HG02840 (cell line): ENCODE measurements at regions not wholly inside any gene's neighbourhood (a gene's known extent, or its start where the extent isn't known, plus 50 kb on each side); places are given as distances from the start of the nearest gene placed in this dataset.
"Not testable (repeated sequence)": the region's sequence is repeated elsewhere in the genome, so short reads cannot be mapped to it uniquely, and the experiment has no call there.

Source experiments
- ATAC-seq: cut with Tn5 transposase; IDR thresholded peaks from one replicate; pipeline ENCODE4 v1.9.1; 2021; ENCODE audit warnings: mild to moderate bottlenecking, moderate library complexity, moderate number of reproducible peaks; ENCODE audit not compliant: unreplicated experiment, low FRiP score

GRCh38 chr3:56928379-56929068, 126.8 kb upstream of the ARHGEF3 start:
- ATAC-seq = no peak

- ATAC-seq = no peak
These were observed 126.1 kb upstream of the ARHGEF3 start for GRCh38 chr3:56927855-56928254.

- ATAC-seq = no peak
These were observed 125.2 kb upstream of the ARHGEF3 start for GRCh38 chr3:56926947-56927282.

- no peak for ATAC-seq
These were observed 124.6 kb upstream of the ARHGEF3 start for GRCh38 chr3:56926243-56926946.

DNA sequence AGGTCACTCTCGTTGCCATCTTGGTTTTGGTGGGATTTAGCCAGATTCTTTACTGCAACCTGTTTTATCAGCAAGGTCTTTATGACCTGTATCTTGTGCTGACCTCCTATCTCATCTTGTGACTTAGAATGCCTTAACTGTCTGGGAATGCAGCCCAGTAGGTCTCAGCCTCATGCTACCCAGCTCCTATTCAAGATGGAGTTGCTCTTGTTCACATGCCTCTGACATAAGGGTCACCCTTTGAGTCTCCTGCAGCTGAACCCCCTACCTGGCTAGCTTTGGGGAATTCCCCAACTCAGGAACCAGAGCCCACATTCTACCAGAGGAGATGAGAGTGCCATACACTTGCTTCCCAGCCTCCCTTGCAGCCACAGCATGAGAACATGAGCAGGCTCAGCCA, 123.0 kb upstream of the ARHGEF3 start:
- not testable (repeated sequence) for ATAC-seq

GRCh38 chr3:56923526-56924224, 121.9 kb upstream of the ARHGEF3 start:
- ATAC-seq = no peak

GRCh38 chr3:56921573-56922453, 120.1 kb upstream of the ARHGEF3 start:
- ATAC-seq = no peak

GRCh38 chr3:56919797-56920195, 118.0 kb upstream of the ARHGEF3 start:
- no peak for ATAC-seq

GRCh38 chr3:56919137-56919796, 117.5 kb upstream of the ARHGEF3 start:
- ATAC-seq = no peak

GRCh38 chr3:56918111-56918568, 116.4 kb upstream of the ARHGEF3 start:
- no peak for ATAC-seq

DNA sequence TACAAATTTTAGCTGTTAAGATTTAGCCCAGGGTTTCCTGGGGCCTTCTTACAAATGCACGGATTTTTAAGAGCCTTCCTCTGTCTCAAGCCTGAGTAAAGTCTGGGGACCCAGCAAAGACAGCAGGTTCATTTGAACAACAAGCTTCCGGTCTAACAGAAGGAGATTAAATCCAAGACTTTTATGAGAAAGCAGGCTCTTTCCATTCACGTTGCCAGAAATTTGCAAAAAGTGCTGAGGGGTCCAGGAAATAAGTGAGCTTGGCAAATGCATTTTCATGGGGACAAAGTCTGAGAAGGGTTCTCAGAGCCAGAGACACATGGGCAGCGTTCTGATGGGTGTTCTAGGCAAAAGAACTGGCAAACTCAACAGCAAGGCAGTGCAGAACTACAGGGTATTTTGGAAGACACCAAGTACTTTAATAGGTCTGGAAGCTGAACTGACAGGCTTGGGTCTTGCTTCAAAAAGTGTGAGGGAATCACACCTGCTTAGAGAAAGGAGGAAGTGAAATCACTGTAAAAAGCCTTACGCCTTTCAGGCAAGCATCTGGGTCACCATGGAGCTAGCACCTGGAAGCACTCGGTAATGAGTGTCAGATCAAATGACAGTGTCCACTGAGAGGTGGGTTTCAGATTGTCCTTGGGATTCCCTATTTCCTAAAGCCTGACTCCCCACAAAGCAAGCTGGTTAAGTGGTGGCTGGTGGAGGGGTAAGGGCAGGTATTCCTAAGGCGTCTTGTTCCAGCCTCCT, 115.8 kb upstream of the ARHGEF3 start:
- ATAC-seq = peak; percentile 60

DNA sequence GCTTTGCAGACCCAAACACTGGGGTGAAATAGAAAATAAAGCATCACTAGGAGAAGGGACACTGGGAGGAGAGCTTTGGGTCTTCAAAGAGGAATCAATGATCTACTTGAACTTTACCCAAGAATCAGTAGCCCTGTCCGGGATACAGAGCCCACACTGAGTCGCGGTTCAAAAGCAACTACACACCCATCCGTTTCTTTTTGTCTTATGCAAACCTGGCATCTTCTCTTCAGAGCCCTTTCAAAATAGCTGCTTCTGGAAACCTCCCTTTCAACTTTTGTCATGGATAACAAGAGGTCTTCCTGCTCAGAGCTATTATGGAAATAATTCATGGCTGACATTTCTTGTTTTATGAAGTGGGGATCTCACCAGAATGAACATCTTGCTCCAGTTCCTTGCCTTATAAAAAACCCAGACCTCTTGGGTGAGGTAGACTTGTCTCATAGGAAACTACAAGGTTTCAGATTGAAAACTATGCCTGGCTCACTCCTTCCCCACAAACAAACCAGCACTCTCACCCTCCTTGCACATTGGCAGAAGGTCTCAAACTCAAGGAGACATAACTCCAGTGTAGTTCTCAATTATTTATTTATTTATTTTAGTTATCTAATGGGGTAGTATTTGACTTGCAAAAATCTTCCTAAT, 115.1 kb upstream of the ARHGEF3 start:
- no peak for ATAC-seq

DNA sequence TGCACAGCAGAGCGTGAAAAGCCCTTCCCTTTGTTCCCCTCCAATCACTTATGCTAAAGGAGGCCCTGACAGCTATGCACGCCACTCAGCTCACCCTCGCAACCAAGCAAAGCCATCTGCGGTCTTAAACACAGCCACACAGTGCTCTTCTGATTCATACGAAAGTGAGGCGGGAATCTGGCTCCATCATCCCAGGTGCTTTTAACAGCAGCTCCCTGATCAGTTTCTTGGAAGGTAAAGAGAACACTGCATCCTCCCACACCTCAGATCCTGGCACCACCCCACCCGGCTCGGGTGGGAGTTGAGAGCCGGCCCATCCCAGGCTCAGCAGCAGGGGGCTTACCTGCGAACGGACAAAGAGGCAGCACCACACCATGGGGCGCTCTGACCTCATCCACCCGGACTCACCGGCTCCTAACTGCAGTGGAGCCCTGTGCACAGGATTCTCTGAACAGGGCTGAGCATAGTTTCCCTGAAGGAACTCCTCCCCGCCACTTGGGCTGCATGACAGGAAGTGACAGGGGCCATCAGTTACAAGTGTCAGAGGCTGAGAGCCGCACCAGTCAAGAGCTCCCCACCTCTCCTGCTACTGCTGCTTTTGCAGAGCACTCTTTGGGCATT, 114.3 kb upstream of the ARHGEF3 start:
- no peak for ATAC-seq

DNA sequence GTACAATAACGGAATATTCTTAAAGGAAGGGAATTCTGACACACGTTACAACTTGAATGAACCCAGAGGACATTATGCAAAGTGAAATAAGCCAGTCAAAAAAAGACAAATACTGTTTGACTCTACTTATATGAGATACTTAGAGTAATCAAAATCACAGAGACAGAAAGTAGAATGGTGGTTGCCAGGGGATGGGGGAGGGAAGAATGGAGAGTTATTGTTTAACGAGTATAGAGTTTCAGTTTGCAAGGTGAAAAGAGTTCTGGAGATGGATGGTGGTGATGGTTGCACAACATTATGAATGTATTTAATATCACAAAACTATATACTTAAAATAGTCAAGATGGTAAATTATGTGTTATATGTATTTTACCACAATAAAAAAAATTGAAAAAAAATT, 112.9 kb upstream of the ARHGEF3 start:
- no peak for ATAC-seq

- ATAC-seq = no peak
These were observed 109.6 kb upstream of the ARHGEF3 start for GRCh38 chr3:56911363-56911762.

DNA sequence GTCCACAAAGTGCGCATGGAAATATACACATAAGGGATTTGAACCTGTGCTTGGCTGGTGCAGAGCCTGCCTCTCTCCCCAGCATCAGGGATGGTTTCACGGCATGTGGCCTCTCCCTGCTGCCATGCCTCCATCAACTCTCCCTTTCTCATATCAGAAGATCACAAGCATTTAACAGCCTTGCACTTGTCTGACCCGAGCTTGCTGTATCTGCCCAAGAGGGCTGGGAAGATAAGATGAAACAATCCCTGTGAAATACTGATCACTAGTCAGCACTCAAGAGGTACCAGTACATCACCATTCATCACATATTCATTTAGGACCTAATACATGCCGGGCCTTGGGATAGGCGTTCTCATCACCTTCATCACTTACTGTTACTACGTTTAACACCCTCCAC, 107.6 kb upstream of the ARHGEF3 start:
- ATAC-seq = no peak

DNA sequence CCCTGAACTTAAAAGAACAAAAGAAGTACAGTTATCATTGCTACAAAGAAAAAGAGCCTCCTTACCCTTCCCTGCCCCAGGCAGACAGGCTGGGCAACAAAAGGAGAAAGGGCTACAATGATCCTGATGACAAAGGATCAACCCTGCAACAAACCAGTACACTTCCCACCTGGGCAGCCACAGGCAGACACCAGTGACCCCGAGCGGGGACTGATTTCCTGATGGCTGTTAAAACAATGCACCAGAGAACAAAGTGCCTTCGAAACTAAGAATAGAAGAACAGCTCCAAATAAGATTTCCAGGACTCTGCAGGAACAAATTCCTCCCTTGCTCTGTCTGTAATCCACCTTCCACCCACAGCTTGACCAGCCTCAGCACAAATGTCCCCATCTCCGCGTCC, 106.3 kb upstream of the ARHGEF3 start:
- ATAC-seq = no peak

- no peak for ATAC-seq
These were observed 102.9 kb upstream of the ARHGEF3 start for GRCh38 chr3:56904552-56905215.
